HepG2 (cell line): ENCODE measurements at regions not wholly inside any gene's neighbourhood (a gene's known extent, or its start where the extent isn't known, plus 50 kb on each side); places are given as distances from the start of the nearest gene placed in this dataset.

ENCODE experiments used
- ATAC-seq: fragments of 200-7000 bp; cut with Tn5 transposase; 3 replicates; pipeline ENCODE4 v1.9.1; 2020; ENCODE audit warnings: mild to moderate bottlenecking, moderate library complexity
- BruUV-seq: library from RNA; stranded (reverse); fragments of 400-500 nt; replicated peaks from 2 replicates; lab custom pipeline; 2021; lab: Mats Ljungman, UMichigan
- CTCF ChIA-PET: fragments of 300-600 bp; formaldehyde crosslinking; extraction: SDS; loops from one replicate; lab custom pipeline; 2021; ENCODE audit warnings: low total read pairs, inconsistent platforms, low intra/inter-chr PET ratio; lab: Yijun Ruan, JAX
- POLR2A ChIA-PET: fragments of 350-600 bp; sonication (Branson Sonifier 250); formaldehyde crosslinking; loops from one replicate; lab custom pipeline; 2020; ENCODE audit warnings: antibody characterized with exemption, inconsistent platforms; lab: Yijun Ruan, JAX
- DNase-seq: peaks from one replicate; pipeline ENCODE4 v3.0.0-alpha.2; 2015; ENCODE audit warnings: low spot score
- FAIRE-seq: peaks from 3 replicates; lab custom pipeline; 2011; peaks lifted over from hg19 to GRCh38; lab: Jason Lieb, UNC
- H2AFZ ChIP-seq: one replicate; pipeline ENCODE4 v1.6.1; 2011; ENCODE audit warnings: low read length, inconsistent platforms
- H3K27ac ChIP-seq: fragments of 300-600 bp; 3 replicates; pipeline ENCODE4 v1.8.0; 2011; ENCODE audit warnings: mixed run types, mild to moderate bottlenecking, mixed read lengths, low read length, inconsistent platforms; ENCODE audit not compliant: insufficient read depth; ENCODE audit errors: extremely low read length
- H3K27me3 ChIP-seq, 2 experiments: fragments of 200-600 bp in 1 of 2; 2 replicates in 1 of 2; 3 replicates in 1 of 2; pipeline versions ENCODE4 v1.6.0 to v1.8.0; 2011; ENCODE audit warnings: low read length in 2 of 2, mild to moderate bottlenecking in 2 of 2, moderate library complexity in 2 of 2, inconsistent platforms in 1 of 2; ENCODE audit not compliant: insufficient read depth in 2 of 2, control insufficient read depth in 1 of 2
- H3K36me3 ChIP-seq, 2 experiments: fragments of 200-600 bp in 1 of 2; replicated peaks in 1 of 2; 2 replicates in 1 of 2; 3 replicates in 1 of 2; pipeline versions ENCODE4 v1.5.1 to v1.8.0; 2011; ENCODE audit warnings: low read length in 2 of 2, inconsistent platforms in 1 of 2; ENCODE audit not compliant: insufficient read depth in 2 of 2, control insufficient read depth in 1 of 2
- H3K4me1 ChIP-seq: 2 replicates; pipeline ENCODE4 v1.5.1; 2012; ENCODE audit warnings: low read length, inconsistent platforms; ENCODE audit not compliant: insufficient read depth
- H3K4me2 ChIP-seq: 2 replicates; pipeline ENCODE4 v1.6.0; 2011; ENCODE audit warnings: low read depth, low read length, inconsistent platforms
- H3K4me3 ChIP-seq, 3 experiments: fragments of 200-600 bp in 1 of 3; sonication (generic), shearing (Covaris generic) in 1 of 3; replicated peaks in 1 of 3; 2 replicates each; pipeline ENCODE4 v1.5.1; 2011 to 2016; ENCODE audit warnings: low read length in 3 of 3, inconsistent platforms in 2 of 3, low read depth in 2 of 3, mild to moderate bottlenecking in 2 of 3, control low read depth in 1 of 3, mixed read lengths in 1 of 3; ENCODE audit not compliant: insufficient read depth in 1 of 3
- H3K79me2 ChIP-seq: one replicate; pipeline ENCODE4 v1.6.1; 2011; ENCODE audit warnings: low read length, inconsistent platforms; ENCODE audit not compliant: insufficient read depth
- H3K9ac ChIP-seq: 2 replicates; pipeline ENCODE4 v1.6.0; 2011; ENCODE audit warnings: mild to moderate bottlenecking, low read depth, low read length, inconsistent platforms; ENCODE audit not compliant: insufficient read depth
- H3K9me3 ChIP-seq: 2 replicates; pipeline ENCODE4 v1.5.1; 2012; ENCODE audit warnings: mild to moderate bottlenecking, low read length
- H4K20me1 ChIP-seq: 2 replicates; pipeline ENCODE4 v1.6.0; 2011; ENCODE audit warnings: inconsistent platforms, mild to moderate bottlenecking, low read length, moderate library complexity; ENCODE audit not compliant: insufficient read depth
- CEBPB ChIP-seq: IDR thresholded peaks from 2 replicates; pipeline ENCODE4 v1.6.1; 2011; ENCODE audit warnings: low read depth, low read length, improper control_type of control experiment, borderline replicate concordance
- HMG20B ChIP-seq: conservative IDR thresholded peaks from 2 replicates; pipeline ENCODE4 v1.6.1; 2016; ENCODE audit warnings: missing genetic modification reagents, missing compliant biosample characterization
- PRPF4 ChIP-seq: fragments of 200-400 bp; formaldehyde crosslinking; IDR thresholded peaks from 2 replicates; pipeline ENCODE4 v1.6.1; 2016; ENCODE audit warnings: low read length, low read depth; ENCODE audit not compliant: poor library complexity, severe bottlenecking
- TAF1 ChIP-seq: sonication (generic); formaldehyde crosslinking; IDR thresholded peaks from 2 replicates; pipeline ENCODE4 v1.4.0; 2020; ENCODE audit warnings: missing genetic modification reagents
- ZNF136 ChIP-seq: sonication (generic); formaldehyde crosslinking; IDR thresholded peaks from 2 replicates; pipeline ENCODE4 v1.8.1; 2022; ENCODE audit warnings: low read depth, mild to moderate bottlenecking, moderate library complexity, missing genetic modification reagents
- ZNF138 ChIP-seq: sonication (generic); formaldehyde crosslinking; IDR thresholded peaks from 2 replicates; pipeline ENCODE4 v1.5.0; 2020; ENCODE audit warnings: mild to moderate bottlenecking, low read depth, missing genetic modification reagents
- ZNF225 ChIP-seq: sonication (generic); formaldehyde crosslinking; IDR thresholded peaks from 2 replicates; pipeline ENCODE4 v1.4.0; 2020; ENCODE audit warnings: mild to moderate bottlenecking, missing genetic modification reagents
- ZNF619 ChIP-seq: sonication (generic); formaldehyde crosslinking; IDR thresholded peaks from 2 replicates; pipeline ENCODE4 v1.4.0; 2020; ENCODE audit warnings: mild to moderate bottlenecking, missing genetic modification reagents
- ZNF891 ChIP-seq: sonication (generic); formaldehyde crosslinking; IDR thresholded peaks from 2 replicates; pipeline ENCODE4 v1.5.0; 2020; ENCODE audit warnings: mild to moderate bottlenecking, missing genetic modification reagents
- in situ Hi-C: cut with HindIII; loops from 2 replicates; pipeline ENCODE4 v1.10.0; 2017; ENCODE audit warnings: low pct_unique_long_range_greater_than_20kb; ENCODE audit not compliant: extremely low pct_ligation_motif_present
- intact Hi-C: fragments of 100-400 bp; cut with micrococcal nuclease; formaldehyde crosslinking; loops from one replicate; pipeline ENCODE4 v1.10.0; 2022; ENCODE audit not compliant: unreplicated experiment
- TF ChIP-seq, protein P1 (sequence below): sonication (generic); formaldehyde crosslinking; IDR thresholded peaks from 2 replicates; pipeline ENCODE4 v1.5.1; 2020; ENCODE audit warnings: mild to moderate bottlenecking, missing genetic modification reagents, moderate library complexity
- TF ChIP-seq, protein P2 (sequence below): sonication (generic); formaldehyde crosslinking; conservative IDR thresholded peaks from 2 replicates; pipeline ENCODE4 v1.4.0; 2020; ENCODE audit warnings: mild to moderate bottlenecking, missing genetic modification reagents, moderate library complexity
- TF ChIP-seq, protein P3 (sequence below): sonication (generic); formaldehyde crosslinking; IDR thresholded peaks from 2 replicates; pipeline ENCODE4 v1.4.0; 2020; ENCODE audit warnings: missing genetic modification reagents

DNA sequence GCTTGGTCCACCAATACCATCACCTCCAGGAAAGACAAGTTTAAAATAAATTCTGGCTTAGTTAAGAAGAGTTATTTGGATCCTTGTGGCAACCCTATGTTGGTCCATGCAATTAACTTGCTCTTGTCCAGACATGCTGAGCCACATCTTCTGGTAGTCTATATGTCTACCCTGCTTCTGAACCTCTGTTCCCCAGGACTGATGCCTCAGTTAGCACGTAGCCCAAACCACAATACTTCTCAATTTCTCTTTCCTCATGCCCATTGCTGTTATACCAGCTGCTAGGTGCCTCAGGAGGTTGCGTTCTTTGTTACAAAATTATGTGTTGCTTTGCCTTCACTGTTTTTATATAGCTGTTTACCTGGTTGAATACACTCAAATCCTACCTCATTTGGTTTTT is 116.4 kb upstream of the KCNQ5 start (continued):
- TF ChIP-seq, protein P1, sequence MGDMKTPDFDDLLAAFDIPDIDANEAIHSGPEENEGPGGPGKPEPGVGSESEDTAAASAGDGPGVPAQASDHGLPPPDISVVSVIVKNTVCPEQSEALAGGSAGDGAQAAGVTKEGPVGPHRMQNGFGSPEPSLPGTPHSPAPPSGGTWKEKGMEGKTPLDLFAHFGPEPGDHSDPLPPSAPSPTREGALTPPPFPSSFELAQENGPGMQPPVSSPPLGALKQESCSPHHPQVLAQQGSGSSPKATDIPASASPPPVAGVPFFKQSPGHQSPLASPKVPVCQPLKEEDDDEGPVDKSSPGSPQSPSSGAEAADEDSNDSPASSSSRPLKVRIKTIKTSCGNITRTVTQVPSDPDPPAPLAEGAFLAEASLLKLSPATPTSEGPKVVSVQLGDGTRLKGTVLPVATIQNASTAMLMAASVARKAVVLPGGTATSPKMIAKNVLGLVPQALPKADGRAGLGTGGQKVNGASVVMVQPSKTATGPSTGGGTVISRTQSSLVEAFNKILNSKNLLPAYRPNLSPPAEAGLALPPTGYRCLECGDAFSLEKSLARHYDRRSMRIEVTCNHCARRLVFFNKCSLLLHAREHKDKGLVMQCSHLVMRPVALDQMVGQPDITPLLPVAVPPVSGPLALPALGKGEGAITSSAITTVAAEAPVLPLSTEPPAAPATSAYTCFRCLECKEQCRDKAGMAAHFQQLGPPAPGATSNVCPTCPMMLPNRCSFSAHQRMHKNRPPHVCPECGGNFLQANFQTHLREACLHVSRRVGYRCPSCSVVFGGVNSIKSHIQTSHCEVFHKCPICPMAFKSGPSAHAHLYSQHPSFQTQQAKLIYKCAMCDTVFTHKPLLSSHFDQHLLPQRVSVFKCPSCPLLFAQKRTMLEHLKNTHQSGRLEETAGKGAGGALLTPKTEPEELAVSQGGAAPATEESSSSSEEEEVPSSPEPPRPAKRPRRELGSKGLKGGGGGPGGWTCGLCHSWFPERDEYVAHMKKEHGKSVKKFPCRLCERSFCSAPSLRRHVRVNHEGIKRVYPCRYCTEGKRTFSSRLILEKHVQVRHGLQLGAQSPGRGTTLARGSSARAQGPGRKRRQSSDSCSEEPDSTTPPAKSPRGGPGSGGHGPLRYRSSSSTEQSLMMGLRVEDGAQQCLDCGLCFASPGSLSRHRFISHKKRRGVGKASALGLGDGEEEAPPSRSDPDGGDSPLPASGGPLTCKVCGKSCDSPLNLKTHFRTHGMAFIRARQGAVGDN = no peak
- TF ChIP-seq, all 625 proteins: peak for 0

DNA sequence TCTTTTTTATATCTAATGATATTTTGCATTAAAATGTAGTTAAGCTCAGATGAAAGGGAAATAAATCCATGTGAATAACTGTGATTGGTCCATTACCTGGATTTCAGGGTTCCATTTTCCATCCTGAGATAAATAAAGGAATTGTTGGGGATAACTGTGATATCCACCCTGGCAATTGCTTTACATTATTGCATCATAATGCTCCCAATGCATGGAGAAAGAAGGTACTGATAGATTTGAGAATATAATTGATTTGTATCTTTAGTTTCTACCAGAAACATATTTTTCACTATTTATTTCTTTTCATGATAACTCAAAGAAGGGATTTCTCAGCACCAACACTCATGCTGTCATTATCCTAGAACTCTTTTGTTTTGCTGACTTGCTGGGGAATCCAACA is 102.0 kb upstream of the KCNQ5 start:
- DNase-seq (no peak), FAIRE-seq (no peak), ATAC-seq (no peak)
- H3K27ac ChIP-seq = no peak overlapping the region
- intact Hi-C loops (loop anchor here (5.0 kb wide), 1 partner anchor 108 kb away; no protein-coding TSS in a partner anchor), in situ Hi-C loops (no loop called here)
- no peaks in the 10 kb centered on the region for H3K4me1 ChIP-seq
- ChIA-PET CTCF (no interaction called here), POLR2A (no interaction called here)
- no TSS peak for BruUV-seq
- no peaks in the 10 kb centered on the region for H3K9me3 ChIP-seq
- H3K4me3 ChIP-seq = no peak overlapping the region
- no peak overlapping the region for H2AFZ ChIP-seq
- no peak overlapping the region for H3K4me2 ChIP-seq
- H3K36me3 ChIP-seq = no peaks in the 10 kb centered on the region
- no peaks in the 10 kb centered on the region for H3K79me2 ChIP-seq
- H4K20me1 ChIP-seq = no peaks in the 10 kb centered on the region
- no peak overlapping the region for H3K9ac ChIP-seq
- H3K27me3 ChIP-seq = no peaks in the 10 kb centered on the region
- TF ChIP-seq, protein P2, sequence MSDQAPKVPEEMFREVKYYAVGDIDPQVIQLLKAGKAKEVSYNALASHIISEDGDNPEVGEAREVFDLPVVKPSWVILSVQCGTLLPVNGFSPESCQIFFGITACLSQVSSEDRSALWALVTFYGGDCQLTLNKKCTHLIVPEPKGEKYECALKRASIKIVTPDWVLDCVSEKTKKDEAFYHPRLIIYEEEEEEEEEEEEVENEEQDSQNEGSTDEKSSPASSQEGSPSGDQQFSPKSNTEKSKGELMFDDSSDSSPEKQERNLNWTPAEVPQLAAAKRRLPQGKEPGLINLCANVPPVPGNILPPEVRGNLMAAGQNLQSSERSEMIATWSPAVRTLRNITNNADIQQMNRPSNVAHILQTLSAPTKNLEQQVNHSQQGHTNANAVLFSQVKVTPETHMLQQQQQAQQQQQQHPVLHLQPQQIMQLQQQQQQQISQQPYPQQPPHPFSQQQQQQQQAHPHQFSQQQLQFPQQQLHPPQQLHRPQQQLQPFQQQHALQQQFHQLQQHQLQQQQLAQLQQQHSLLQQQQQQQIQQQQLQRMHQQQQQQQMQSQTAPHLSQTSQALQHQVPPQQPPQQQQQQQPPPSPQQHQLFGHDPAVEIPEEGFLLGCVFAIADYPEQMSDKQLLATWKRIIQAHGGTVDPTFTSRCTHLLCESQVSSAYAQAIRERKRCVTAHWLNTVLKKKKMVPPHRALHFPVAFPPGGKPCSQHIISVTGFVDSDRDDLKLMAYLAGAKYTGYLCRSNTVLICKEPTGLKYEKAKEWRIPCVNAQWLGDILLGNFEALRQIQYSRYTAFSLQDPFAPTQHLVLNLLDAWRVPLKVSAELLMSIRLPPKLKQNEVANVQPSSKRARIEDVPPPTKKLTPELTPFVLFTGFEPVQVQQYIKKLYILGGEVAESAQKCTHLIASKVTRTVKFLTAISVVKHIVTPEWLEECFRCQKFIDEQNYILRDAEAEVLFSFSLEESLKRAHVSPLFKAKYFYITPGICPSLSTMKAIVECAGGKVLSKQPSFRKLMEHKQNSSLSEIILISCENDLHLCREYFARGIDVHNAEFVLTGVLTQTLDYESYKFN (CRISPR knock-in tag) = no peak
- no peak for TF ChIP-seq ZNF619 (CRISPR knock-in tag)
- TF ChIP-seq PRPF4 = no peak
- TF ChIP-seq CEBPB = peak; percentile 47; the same call in 1 of the 2 replicates
- TF ChIP-seq, protein P3, sequence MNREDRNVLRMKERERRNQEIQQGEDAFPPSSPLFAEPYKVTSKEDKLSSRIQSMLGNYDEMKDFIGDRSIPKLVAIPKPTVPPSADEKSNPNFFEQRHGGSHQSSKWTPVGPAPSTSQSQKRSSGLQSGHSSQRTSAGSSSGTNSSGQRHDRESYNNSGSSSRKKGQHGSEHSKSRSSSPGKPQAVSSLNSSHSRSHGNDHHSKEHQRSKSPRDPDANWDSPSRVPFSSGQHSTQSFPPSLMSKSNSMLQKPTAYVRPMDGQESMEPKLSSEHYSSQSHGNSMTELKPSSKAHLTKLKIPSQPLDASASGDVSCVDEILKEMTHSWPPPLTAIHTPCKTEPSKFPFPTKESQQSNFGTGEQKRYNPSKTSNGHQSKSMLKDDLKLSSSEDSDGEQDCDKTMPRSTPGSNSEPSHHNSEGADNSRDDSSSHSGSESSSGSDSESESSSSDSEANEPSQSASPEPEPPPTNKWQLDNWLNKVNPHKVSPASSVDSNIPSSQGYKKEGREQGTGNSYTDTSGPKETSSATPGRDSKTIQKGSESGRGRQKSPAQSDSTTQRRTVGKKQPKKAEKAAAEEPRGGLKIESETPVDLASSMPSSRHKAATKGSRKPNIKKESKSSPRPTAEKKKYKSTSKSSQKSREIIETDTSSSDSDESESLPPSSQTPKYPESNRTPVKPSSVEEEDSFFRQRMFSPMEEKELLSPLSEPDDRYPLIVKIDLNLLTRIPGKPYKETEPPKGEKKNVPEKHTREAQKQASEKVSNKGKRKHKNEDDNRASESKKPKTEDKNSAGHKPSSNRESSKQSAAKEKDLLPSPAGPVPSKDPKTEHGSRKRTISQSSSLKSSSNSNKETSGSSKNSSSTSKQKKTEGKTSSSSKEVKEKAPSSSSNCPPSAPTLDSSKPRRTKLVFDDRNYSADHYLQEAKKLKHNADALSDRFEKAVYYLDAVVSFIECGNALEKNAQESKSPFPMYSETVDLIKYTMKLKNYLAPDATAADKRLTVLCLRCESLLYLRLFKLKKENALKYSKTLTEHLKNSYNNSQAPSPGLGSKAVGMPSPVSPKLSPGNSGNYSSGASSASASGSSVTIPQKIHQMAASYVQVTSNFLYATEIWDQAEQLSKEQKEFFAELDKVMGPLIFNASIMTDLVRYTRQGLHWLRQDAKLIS (CRISPR knock-in tag) = no peak
- TF ChIP-seq TAF1 = no peak
- TF ChIP-seq ZNF136 (CRISPR knock-in tag) = no peak
- TF ChIP-seq HMG20B (CRISPR knock-in tag) = no peak
- no peak for TF ChIP-seq ZNF891
- TF ChIP-seq ZNF138 (CRISPR knock-in tag) = no peak
- no peak for TF ChIP-seq ZNF225
